ENCODE measurements at regions not wholly inside any gene's neighbourhood (a gene's known extent, or its start where the extent isn't known, plus 50 kb on each side); places are given as distances from the start of the nearest gene placed in this dataset.
"Not testable (repeated sequence)": the region's sequence is repeated elsewhere in the genome, so short reads cannot be mapped to it uniquely, and the experiment has no call there.

DNA sequence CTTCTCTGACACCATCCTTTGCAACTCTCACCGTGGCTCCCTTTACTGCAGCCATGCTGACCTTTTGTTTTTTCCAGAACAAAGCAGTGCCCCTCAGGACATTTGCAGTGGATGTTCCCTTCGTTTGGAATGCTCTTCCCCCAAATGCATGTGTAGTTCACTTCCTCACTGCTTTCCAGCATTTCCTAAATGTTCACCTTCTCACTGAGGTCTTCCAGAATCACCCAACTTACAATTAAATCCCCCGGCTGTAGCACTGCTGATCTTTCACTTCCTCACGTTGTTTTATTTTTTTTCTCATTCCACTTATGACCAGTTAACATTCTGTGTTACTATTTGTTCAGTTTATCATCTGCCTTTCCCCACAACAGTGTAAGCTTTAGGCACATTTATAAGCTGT is 73.1 kb downstream of the GASK1B start:
- no peaks in the 10 kb centered on the region for H3K36me3 ChIP-seq (ENCODE audit: low read depth)
- ATAC-seq = no peak
- intact Hi-C loops (cut with DNase I, micrococcal nuclease) = no loop called here
- no peaks in the 10 kb centered on the region for H3K9me3 ChIP-seq
- H3K4me3 ChIP-seq = no peak overlapping the region
- no peaks in the 10 kb centered on the region for H3K4me1 ChIP-seq (ENCODE audit: low read depth)
- DNase-seq = no peak
- no peak for TF ChIP-seq CTCF (IDR thresholded peaks at IDR 0.05)

- H3K9me3 ChIP-seq = no peaks in the 10 kb centered on the region
- no peaks in the 10 kb centered on the region for H3K36me3 ChIP-seq (ENCODE audit: low read depth)
- H3K4me3 ChIP-seq = no peak overlapping the region
- no peak for TF ChIP-seq CTCF (IDR thresholded peaks at IDR 0.05)
- DNase-seq (no peak), ATAC-seq (no peak)
- intact Hi-C loops (cut with DNase I, micrococcal nuclease) = no loop called here
- H3K4me1 ChIP-seq (ENCODE audit: low read depth) = no peaks in the 10 kb centered on the region
These were observed 74.0 kb downstream of the GASK1B start for GRCh38 chr4:158098802-158099201.

DNA sequence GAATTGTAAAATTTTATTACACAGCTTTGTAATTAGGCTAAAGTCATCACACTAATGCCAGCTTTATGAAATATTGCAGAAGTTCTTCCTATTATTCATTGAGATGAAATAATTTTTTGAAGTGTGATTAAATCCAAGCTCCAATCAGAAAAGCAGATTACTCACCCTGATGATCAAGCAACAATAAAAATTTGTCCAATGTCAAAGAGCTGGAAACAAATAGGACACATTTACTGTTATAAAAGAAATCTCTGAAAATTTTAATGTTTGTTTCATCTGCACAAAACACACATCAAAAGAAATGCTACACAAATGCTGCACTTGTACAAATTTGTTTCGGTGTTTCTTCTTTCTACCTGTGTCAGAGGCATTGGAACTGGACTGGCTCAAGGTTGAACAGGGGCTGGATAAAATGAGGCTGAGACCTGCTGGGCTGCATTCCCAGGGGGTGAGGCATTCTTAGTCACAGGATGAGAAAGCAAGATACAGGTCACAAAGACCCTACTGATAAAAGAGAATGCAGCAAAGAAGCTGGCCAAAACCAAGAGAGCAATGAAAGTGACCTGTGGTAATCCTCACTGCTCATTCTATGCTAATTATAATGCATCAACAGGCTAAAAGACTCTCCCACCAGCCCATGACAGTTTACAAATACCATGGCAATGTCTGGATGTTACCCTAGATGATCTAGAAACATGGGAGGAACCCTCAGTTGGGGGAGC is 78.3 kb downstream of the GASK1B start:
- DNase-seq = no peak
- no peak for TF ChIP-seq CTCF (IDR thresholded peaks at IDR 0.05)
- no peak for ATAC-seq
- intact Hi-C loops (cut with DNase I, micrococcal nuclease) = no loop called here
- Histone ChIP-seq H3K9me3 (no peaks in the 10 kb centered on the region), H3K4me1 (ENCODE audit: low read depth) (no peaks in the 10 kb centered on the region), H3K4me3 (no peak overlapping the region), H3K36me3 (ENCODE audit: low read depth) (no peaks in the 10 kb centered on the region)

DNA sequence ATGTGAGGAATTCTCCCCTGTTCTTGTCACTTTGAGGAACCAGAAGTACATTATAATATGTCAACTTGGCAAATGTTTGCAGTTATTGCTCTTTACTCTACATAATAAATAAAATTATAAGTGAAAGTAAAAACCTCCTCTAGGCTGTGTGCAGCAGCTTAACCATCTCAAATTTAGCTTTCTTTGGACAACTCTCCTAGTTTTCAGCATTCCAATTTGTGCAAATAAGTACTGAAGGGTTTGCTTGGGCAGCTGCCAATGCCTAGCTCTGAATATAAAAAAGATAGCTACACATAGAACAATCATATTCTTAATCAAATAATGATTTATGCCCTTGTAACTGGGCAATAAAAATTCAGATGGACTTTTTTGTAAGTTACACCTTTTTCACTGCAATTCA is 82.5 kb downstream of the GASK1B start:
- no peak for TF ChIP-seq CTCF (IDR thresholded peaks at IDR 0.05)

GRCh38 chr4:158089897-158090296 is 82.9 kb downstream of the GASK1B start:
- intact Hi-C loops (cut with DNase I, micrococcal nuclease); H3K36me3 ChIP-seq (ENCODE audit: low read depth); H3K4me3 ChIP-seq; ATAC-seq; DNase-seq; H3K9me3 ChIP-seq; H3K4me1 ChIP-seq (ENCODE audit: low read depth): not testable (repeated sequence)

More for the DNA sequence above, 82.5 kb downstream of the GASK1B start:
- Histone ChIP-seq H3K4me3 (no peak overlapping the region), H3K4me1 (ENCODE audit: low read depth) (no peaks in the 10 kb centered on the region), H3K36me3 (ENCODE audit: low read depth) (no peaks in the 10 kb centered on the region), H3K9me3 (no peaks in the 10 kb centered on the region)
- ATAC-seq = no peak
- DNase-seq = no peak
- intact Hi-C loops (cut with DNase I, micrococcal nuclease) = no loop called here

DNA sequence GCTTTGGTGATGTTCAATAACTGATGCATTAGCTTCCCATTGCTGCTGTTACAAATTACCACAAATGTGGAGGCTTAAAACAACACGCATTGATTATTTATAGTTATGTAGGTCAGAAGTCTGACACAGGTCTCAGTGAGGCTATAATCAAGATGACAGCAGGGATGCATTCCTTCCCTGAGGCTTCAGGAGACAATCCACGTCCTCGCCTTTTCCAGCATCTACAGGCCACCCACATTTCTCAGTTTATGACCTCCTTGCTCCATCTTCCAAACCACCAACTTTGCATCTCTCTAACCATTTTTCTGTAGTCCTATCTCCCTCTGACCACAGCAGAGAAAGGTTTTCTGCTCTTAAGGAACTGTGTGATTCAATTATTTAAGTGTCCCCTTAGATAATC is 92.5 kb downstream of the GASK1B start:
- intact Hi-C loops (cut with DNase I, micrococcal nuclease) = no loop called here

More for the DNA sequence above, 92.5 kb downstream of the GASK1B start:
- Histone ChIP-seq H3K36me3 (ENCODE audit: low read depth) (no peaks in the 10 kb centered on the region), H3K4me1 (ENCODE audit: low read depth) (no peaks in the 10 kb centered on the region), H3K9me3 (no peaks in the 10 kb centered on the region), H3K4me3 (no peak overlapping the region)
- no peak for TF ChIP-seq CTCF (IDR thresholded peaks at IDR 0.05)
- ATAC-seq (no peak), DNase-seq (no peak)

Measured in mucosa of descending colon (tissue), 3 donors.